Right renal pelvis (tissue), 4 donors: ENCODE measurements at regions not wholly inside any gene's neighbourhood (a gene's known extent, or its start where the extent isn't known, plus 50 kb on each side); places are given as distances from the start of the nearest gene placed in this dataset.
A peak's percentile ranks its signal among the peaks of the same experiment; 100 is the strongest.

Experiments
- DNase-seq, 4 donors: peaks; one replicate each; pipeline ENCODE4 v3.0.0-alpha.2; 2013; ENCODE audit warnings: low read depth in 4 of 4, low spot score in 3 of 4, missing footprints in 1 of 4

- no peak for DNase-seq
Observed at GRCh38 chr2:133802409-133803039, 234.3 kb upstream of the NCKAP5 start.

- DNase-seq: no peak
Observed at GRCh38 chr2:133806564-133806963, 238.3 kb upstream of the NCKAP5 start.

- no peak for DNase-seq
Observed at GRCh38 chr2:133809485-133809884, 241.2 kb upstream of the NCKAP5 start.

GRCh38 chr2:133810559-133810958, 242.3 kb upstream of the NCKAP5 start:
- no peak for DNase-seq

- no peak for DNase-seq
Observed at GRCh38 chr2:133811409-133812125, 243.3 kb upstream of the NCKAP5 start.

GRCh38 chr2:133812826-133813617, 244.8 kb upstream of the NCKAP5 start:
- DNase-seq: no peak

GRCh38 chr2:133814890-133815289, 246.6 kb upstream of the NCKAP5 start:
- no peak for DNase-seq

- DNase-seq: no peak
Observed at GRCh38 chr2:133816037-133816436, 247.8 kb upstream of the NCKAP5 start.

- DNase-seq: peak in 1 of 4 donors; percentile 28
Observed at GRCh38 chr2:133817680-133818566, 249.7 kb upstream of the NCKAP5 start.

- no peak for DNase-seq
Observed at GRCh38 chr2:133818661-133819060, 250.4 kb upstream of the NCKAP5 start.

GRCh38 chr2:133819906-133820305, 251.6 kb upstream of the NCKAP5 start:
- DNase-seq: no peak

- DNase-seq: no peak
Observed at GRCh38 chr2:133821107-133821760, 253.0 kb upstream of the NCKAP5 start.

- DNase-seq: no peak
Observed at GRCh38 chr2:133822517-133823225, 254.4 kb upstream of the NCKAP5 start.

GRCh38 chr2:133823226-133823550, 254.9 kb upstream of the NCKAP5 start:
- no peak for DNase-seq

GRCh38 chr2:133824869-133825268, 256.6 kb upstream of the NCKAP5 start:
- no peak for DNase-seq

- no peak for DNase-seq
Observed at GRCh38 chr2:133825778-133826177, 257.5 kb upstream of the NCKAP5 start.

- DNase-seq: no peak
Observed at GRCh38 chr2:133828913-133829312, 260.6 kb upstream of the NCKAP5 start.

- DNase-seq: no peak
Observed at GRCh38 chr2:133829450-133830020, 261.3 kb upstream of the NCKAP5 start.

- no peak for DNase-seq
Observed at GRCh38 chr2:133833746-133834145, 265.5 kb upstream of the NCKAP5 start.
